CD4-positive, alpha-beta T cell (primary cell): ENCODE measurements at regions not wholly inside any gene's neighbourhood (a gene's known extent, or its start where the extent isn't known, plus 50 kb on each side); places are given as distances from the start of the nearest gene placed in this dataset.

Experiments
- ATAC-seq: fragments of 200-7000 bp; cut with Tn5 transposase; one replicate; pipeline ENCODE4 v1.10.0; 2022; ENCODE audit warnings: mild to moderate bottlenecking; ENCODE audit not compliant: poor library complexity
- CTCF ChIA-PET: fragments of 350-600 bp; sonication (Branson Sonifier 250); formaldehyde crosslinking; loops from one replicate; lab custom pipeline; 2021; ENCODE audit warnings: antibody characterized with exemption, inconsistent platforms; lab: Charles Lee
- POLR2A ChIA-PET: fragments of 350-600 bp; sonication (Branson Sonifier 250); formaldehyde crosslinking; loops from one replicate; lab custom pipeline; 2021; ENCODE audit warnings: antibody characterized with exemption, inconsistent platforms; lab: Charles Lee
- DNase-seq, 14 experiments: peaks; one replicate each; pipeline ENCODE4 v3.0.0-alpha.2; 2013 to 2020; ENCODE audit warnings: mixed read lengths in 2 of 14
- H3K27ac ChIP-seq, 2 donors: one replicate each; pipeline versions ENCODE4 v1.5.1 to v1.7.0; 2013; ENCODE audit warnings: low read length in 2 of 2, low read depth in 1 of 2, mild to moderate bottlenecking in 1 of 2
- H3K27me3 ChIP-seq, 2 experiments: 1 replicate in 1 of 2; 2 replicates in 1 of 2; pipeline versions ENCODE4 v1.6.1 to v1.7.0; 2013; ENCODE audit warnings: low read length in 2 of 2, control low read depth in 1 of 2, mild to moderate bottlenecking in 1 of 2, moderate library complexity in 1 of 2; ENCODE audit not compliant: insufficient read depth in 2 of 2, control insufficient read depth in 1 of 2
- H3K36me3 ChIP-seq: one replicate; pipeline ENCODE4 v1.6.1; 2013; ENCODE audit warnings: low read length, control low read depth; ENCODE audit not compliant: insufficient read depth
- H3K4me1 ChIP-seq: one replicate; pipeline ENCODE4 v1.6.1; 2013; ENCODE audit warnings: low read length, control low read depth; ENCODE audit not compliant: insufficient read depth
- H3K4me3 ChIP-seq: one replicate; pipeline ENCODE4 v1.5.1; 2013; ENCODE audit warnings: mild to moderate bottlenecking, low read length, moderate library complexity
- H3K9me3 ChIP-seq, 2 experiments: 1 replicate in 1 of 2; 2 replicates in 1 of 2; pipeline versions ENCODE4 v1.6.1 to v1.7.0; 2013; ENCODE audit warnings: low read length in 2 of 2, mild to moderate bottlenecking in 2 of 2, control low read depth in 1 of 2, moderate library complexity in 1 of 2; ENCODE audit not compliant: control insufficient read depth in 1 of 2, insufficient read depth in 1 of 2
- H3K27ac Mint-ChIP-seq: one replicate; pipeline ENCODE4 v1.8.0; 2020; ENCODE audit warnings: mixed read lengths
- H3K27me3 Mint-ChIP-seq: one replicate; pipeline ENCODE4 v1.8.0; 2021; ENCODE audit warnings: mixed read lengths
- H3K36me3 Mint-ChIP-seq: one replicate; pipeline ENCODE4 v1.8.0; 2021; ENCODE audit warnings: low read depth, mixed read lengths
- H3K4me1 Mint-ChIP-seq: one replicate; pipeline ENCODE4 v1.8.0; 2021; ENCODE audit warnings: low read depth, mixed read lengths
- H3K4me3 Mint-ChIP-seq: one replicate; pipeline ENCODE4 v1.8.0; 2020; ENCODE audit warnings: mild to moderate bottlenecking, mixed read lengths
- H3K9me3 Mint-ChIP-seq: one replicate; pipeline ENCODE4 v1.8.0; 2020; ENCODE audit warnings: mixed read lengths
- CTCF ChIP-seq: fragments of 200-600 bp; IDR thresholded peaks from one replicate; pipeline ENCODE4 v1.8.0; 2022; ENCODE audit warnings: antibody characterized with exemption, mild to moderate bottlenecking
- intact Hi-C, 2 experiments: fragments of 100-400 bp; cut with DNase I in 1 of 2; cut with micrococcal nuclease in 1 of 2; formaldehyde crosslinking; loops; one replicate each; pipeline versions ENCODE4 v1.15.1 to v1.9.0; 2023 to 2025; cut with DNase I, micrococcal nuclease

GRCh38 chr2:8251291-8251690 is 430.6 kb upstream of the ID2 start:
- Histone ChIP-seq H3K27me3 (no peaks in the 10 kb centered on the region), H3K36me3 (no peaks in the 10 kb centered on the region), H3K4me1 (no peaks in the 10 kb centered on the region), H3K9me3 (peaks cover 0 to 10% of the 10 kb centered on the region in 2 experiments), H3K4me3 (no peak overlapping the region), H3K27ac (no peak overlapping the region)
- Mint-ChIP-seq H3K4me1 (peaks cover 11% of the 10 kb centered on the region), H3K4me3 (no peak overlapping the region), H3K9me3 (peaks cover 3% of the 10 kb centered on the region), H3K36me3 (no peaks in the 10 kb centered on the region), H3K27ac (no peak overlapping the region), H3K27me3 (no peaks in the 10 kb centered on the region)
- intact Hi-C loops: no loop called here
- TF ChIP-seq CTCF: no peak
- ATAC-seq (no peak), DNase-seq (peak in 2 of 14 experiments; percentile 30)
- ChIA-PET POLR2A (no interaction called here), CTCF (no interaction called here)

- Mint-ChIP-seq H3K4me1 (peaks cover 11% of the 10 kb centered on the region), H3K36me3 (no peaks in the 10 kb centered on the region), H3K27ac (no peak overlapping the region), H3K9me3 (no peaks in the 10 kb centered on the region), H3K4me3 (no peak overlapping the region), H3K27me3 (no peaks in the 10 kb centered on the region)
- POLR2A ChIA-PET: no interaction called here
- no peak for TF ChIP-seq CTCF
- CTCF ChIA-PET: no interaction called here
- H3K27ac ChIP-seq: no peak overlapping the region
- no peaks in the 10 kb centered on the region for H3K27me3 ChIP-seq
- no peak for DNase-seq
- peaks cover 0 to 7% of the 10 kb centered on the region in 2 experiments for H3K9me3 ChIP-seq
- no peak overlapping the region for H3K4me3 ChIP-seq
- ATAC-seq: no peak
- H3K36me3 ChIP-seq: no peaks in the 10 kb centered on the region
- intact Hi-C loops: no loop called here
- H3K4me1 ChIP-seq: no peaks in the 10 kb centered on the region
Observed at GRCh38 chr2:8251856-8252255, 430.0 kb upstream of the ID2 start.

- no peaks in the 10 kb centered on the region for H3K4me1 ChIP-seq
- CTCF ChIA-PET: no interaction called here
- no peak for TF ChIP-seq CTCF
Observed at GRCh38 chr2:8252997-8253694, 428.7 kb upstream of the ID2 start.

More at GRCh38 chr2:8252997-8253694, 428.7 kb upstream of the ID2 start:
- POLR2A ChIA-PET: no interaction called here
- intact Hi-C loops: no loop called here
- Histone ChIP-seq H3K9me3 (peaks cover 0 to 7% of the 10 kb centered on the region in 2 experiments), H3K36me3 (no peaks in the 10 kb centered on the region), H3K27me3 (no peaks in the 10 kb centered on the region), H3K4me3 (no peak overlapping the region), H3K27ac (no peak overlapping the region)
- no peak overlapping the region for H3K4me3 Mint-ChIP-seq
- ATAC-seq (no peak), DNase-seq (no peak)
- H3K36me3 Mint-ChIP-seq: no peaks in the 10 kb centered on the region
- no peaks in the 10 kb centered on the region for H3K27me3 Mint-ChIP-seq
- H3K27ac Mint-ChIP-seq: no peak overlapping the region
- H3K9me3 Mint-ChIP-seq: no peaks in the 10 kb centered on the region
- peaks cover 11% of the 10 kb centered on the region for H3K4me1 Mint-ChIP-seq
